ENCODE measurements at regions not wholly inside any gene's neighbourhood (a gene's known extent, or its start where the extent isn't known, plus 50 kb on each side); places are given as distances from the start of the nearest gene placed in this dataset.

DNA sequence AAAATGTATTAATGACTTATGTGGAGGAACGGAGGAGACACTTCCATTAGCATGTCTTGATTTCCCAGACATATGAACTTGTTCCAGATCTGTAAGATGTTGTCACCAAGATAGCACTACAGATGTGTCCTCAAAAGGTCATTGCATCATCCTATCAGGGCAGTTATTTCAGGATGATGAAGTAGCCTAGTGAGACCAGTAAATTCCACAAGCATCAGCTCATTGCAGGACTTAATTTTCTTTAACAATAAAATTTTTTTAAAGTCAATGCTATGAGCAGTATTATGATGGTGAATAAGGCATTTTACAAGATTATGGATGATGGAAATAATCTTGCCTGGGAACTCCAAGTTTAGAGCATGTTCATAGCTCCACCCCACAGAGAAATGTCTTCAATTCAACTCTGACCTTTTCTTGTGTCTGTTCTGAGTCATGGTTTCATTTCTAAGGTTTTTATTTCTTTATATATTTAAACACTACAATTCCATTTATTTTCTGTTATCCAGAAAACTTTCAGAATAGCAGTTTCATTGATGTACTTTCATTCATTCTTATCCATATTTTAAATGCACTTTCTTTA, 1203.3 kb upstream of the CELF2 start:
- Histone ChIP-seq H3K27me3 (no peaks in the 10 kb centered on the region), H3K36me3 (no peaks in the 10 kb centered on the region), H3K27ac (no peak overlapping the region), H3K4me3 (no peak overlapping the region), H3K9me3 (peaks cover 0 to 3% (median 0%) of the 10 kb centered on the region in 4 donors), H3K4me1 (no peaks in the 10 kb centered on the region)
- no peak for TF ChIP-seq POLR2A (IDR thresholded peaks at IDR 0.05)
- TF ChIP-seq, protein P1, sequence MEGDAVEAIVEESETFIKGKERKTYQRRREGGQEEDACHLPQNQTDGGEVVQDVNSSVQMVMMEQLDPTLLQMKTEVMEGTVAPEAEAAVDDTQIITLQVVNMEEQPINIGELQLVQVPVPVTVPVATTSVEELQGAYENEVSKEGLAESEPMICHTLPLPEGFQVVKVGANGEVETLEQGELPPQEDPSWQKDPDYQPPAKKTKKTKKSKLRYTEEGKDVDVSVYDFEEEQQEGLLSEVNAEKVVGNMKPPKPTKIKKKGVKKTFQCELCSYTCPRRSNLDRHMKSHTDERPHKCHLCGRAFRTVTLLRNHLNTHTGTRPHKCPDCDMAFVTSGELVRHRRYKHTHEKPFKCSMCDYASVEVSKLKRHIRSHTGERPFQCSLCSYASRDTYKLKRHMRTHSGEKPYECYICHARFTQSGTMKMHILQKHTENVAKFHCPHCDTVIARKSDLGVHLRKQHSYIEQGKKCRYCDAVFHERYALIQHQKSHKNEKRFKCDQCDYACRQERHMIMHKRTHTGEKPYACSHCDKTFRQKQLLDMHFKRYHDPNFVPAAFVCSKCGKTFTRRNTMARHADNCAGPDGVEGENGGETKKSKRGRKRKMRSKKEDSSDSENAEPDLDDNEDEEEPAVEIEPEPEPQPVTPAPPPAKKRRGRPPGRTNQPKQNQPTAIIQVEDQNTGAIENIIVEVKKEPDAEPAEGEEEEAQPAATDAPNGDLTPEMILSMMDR (IDR thresholded peaks at IDR 0.05) = no peak
- DNase-seq = no peak

DNA sequence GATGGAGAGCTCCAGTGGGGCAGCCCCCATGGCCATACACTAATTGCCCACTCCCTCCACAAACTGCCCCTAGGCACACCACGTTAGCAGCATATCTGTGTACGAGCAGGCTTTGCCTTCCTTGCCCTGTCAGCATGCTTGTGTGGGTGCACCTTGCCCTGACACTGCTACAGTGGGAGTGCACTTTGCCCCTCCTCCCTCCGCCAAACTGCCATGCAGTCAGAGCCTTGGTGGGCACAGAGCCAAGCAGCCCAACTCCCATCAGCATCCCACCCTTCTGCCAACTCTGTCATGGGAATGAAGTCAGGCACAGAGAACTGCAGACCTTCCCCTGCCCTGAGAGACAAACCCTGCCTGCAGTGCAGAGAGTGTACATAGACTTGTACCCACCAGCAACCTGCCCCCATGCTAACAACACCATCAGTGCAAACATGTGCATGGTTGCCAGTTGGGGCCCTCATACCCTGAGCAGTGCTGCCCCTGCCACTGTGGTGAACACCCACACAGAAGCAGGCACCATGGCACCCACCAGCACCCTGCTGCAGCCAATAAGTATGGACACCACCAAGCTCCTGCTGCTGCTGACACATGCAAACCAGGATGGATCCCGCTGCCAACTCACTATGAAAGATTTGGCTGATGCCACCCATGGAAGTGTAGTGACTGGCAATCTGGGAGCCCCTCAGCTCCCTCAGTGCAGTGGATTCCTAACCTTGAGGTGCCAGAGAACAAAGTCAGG, 1197.7 kb upstream of the CELF2 start:
- Histone ChIP-seq H3K36me3 (no peaks in the 10 kb centered on the region), H3K27ac (no peak overlapping the region)

DNA sequence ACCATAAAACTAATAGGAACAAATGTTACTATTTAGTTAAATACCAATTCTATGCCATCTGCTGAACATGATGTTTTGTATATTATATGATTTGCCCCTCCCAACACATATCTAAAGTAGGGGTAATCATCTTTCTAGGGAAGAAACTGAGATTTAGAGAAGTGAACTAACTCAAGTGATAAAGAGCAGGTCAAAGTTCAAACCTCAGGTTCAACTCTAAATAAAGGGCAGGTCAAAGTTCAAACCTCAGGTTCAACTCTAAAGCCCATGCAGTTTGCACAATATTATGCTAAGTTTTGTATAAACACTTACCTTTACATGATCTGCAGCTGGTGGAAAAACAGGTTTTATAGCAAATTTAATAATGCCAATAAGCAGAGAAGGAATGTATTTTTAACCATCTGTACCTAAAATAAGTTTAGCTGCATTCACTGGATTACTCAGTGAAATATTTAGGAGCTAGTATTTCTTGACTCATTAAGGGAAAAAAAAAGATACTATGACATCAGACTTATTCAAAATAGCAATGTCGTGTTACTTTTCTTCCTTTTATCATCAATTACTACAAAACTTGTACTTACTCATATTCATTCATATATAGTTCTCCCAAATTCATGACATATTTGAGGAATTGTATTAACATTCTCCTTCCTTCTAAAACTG, 1194.3 kb upstream of the CELF2 start:
- Histone ChIP-seq H3K36me3 (no peaks in the 10 kb centered on the region), H3K4me1 (no peaks in the 10 kb centered on the region), H3K9me3 (no peaks in the 10 kb centered on the region), H3K27me3 (no peaks in the 10 kb centered on the region), H3K4me3 (no peak overlapping the region), H3K27ac (no peak overlapping the region)
- no peak for TF ChIP-seq POLR2A (IDR thresholded peaks at IDR 0.05)
- TF ChIP-seq, protein P1 (IDR thresholded peaks at IDR 0.05) = no peak
- DNase-seq = no peak

More for the DNA sequence above, 1197.7 kb upstream of the CELF2 start:
- Histone ChIP-seq H3K4me3 (no peak overlapping the region), H3K27me3 (no peaks in the 10 kb centered on the region), H3K9me3 (peaks cover 0 to 3% (median 0%) of the 10 kb centered on the region in 4 donors), H3K4me1 (no peaks in the 10 kb centered on the region)
- peak in 1 of 3 donors; percentile 49 for DNase-seq
- TF ChIP-seq, protein P1 (IDR thresholded peaks at IDR 0.05) = no peak
- no peak for TF ChIP-seq POLR2A (IDR thresholded peaks at IDR 0.05)

DNA sequence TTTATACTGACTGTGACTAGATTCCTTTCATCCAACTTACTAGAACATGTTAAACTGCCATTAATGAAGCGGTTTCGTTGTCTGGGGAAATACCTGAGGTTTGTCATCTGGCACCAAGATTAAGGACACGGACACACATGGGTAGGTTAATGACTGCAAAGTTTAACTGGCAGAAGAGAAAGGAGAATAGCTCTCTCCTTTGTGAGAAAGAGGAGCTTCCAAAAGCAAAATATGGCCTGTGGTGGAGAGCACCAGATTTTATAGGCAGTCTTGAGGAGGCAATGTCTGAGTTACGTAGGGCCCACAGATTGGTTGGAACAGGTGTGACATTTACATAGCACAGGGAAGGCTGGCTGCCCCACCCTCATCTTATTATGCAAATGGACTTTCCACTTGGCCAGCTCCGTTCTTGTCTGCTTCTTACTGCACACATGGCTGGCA, 1193.0 kb upstream of the CELF2 start:
- H3K27me3 ChIP-seq = no peaks in the 10 kb centered on the region
- no peaks in the 10 kb centered on the region for H3K4me1 ChIP-seq
- peak overlapping the region in 2 of 4 donors; percentile 13 to 50 for H3K27ac ChIP-seq
- H3K36me3 ChIP-seq = no peaks in the 10 kb centered on the region
- DNase-seq = peak in 1 of 3 donors; percentile 46
- no peaks in the 10 kb centered on the region for H3K9me3 ChIP-seq
- TF ChIP-seq, protein P1 (IDR thresholded peaks at IDR 0.05) = no peak
- TF ChIP-seq POLR2A (IDR thresholded peaks at IDR 0.05) = no peak
- no peak overlapping the region for H3K4me3 ChIP-seq

DNA sequence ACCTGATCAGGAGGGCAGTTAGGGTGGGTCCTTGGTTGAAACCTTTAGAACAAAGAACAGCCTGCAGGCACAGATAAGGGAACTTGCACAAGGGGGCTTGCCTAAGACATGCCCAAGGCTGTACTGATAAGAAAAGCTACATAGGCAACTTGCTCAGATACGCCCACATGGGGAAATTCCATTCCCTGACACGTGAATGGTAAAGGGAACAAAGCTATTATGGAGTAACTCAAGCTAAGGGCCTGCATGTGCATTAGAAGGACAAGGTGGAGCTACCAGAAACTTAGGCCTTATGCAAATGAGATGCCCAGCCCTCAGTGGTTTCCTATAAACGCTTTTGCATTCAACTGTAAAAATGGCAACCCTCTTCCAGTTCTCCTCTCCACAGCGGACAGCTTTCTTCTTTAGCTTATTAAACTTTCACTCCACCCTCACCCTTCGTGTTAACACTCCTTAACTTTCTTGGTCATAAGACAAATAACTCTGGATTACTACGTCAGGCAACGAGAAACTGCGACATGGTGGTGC, 1192.1 kb upstream of the CELF2 start:
- Histone ChIP-seq H3K27ac (no peak overlapping the region), H3K4me1 (no peaks in the 10 kb centered on the region), H3K9me3 (no peaks in the 10 kb centered on the region), H3K4me3 (no peak overlapping the region), H3K36me3 (no peaks in the 10 kb centered on the region), H3K27me3 (no peaks in the 10 kb centered on the region)
- no peak for DNase-seq
- TF ChIP-seq, protein P1 (IDR thresholded peaks at IDR 0.05) = no peak
- no peak for TF ChIP-seq POLR2A (IDR thresholded peaks at IDR 0.05)
